HEK293 (cell line): ENCODE measurements at regions not wholly inside any gene's neighbourhood (a gene's known extent, or its start where the extent isn't known, plus 50 kb on each side); places are given as distances from the start of the nearest gene placed in this dataset.

Source experiments
- CTCF ChIA-PET: fragments of 350-600 bp; formaldehyde crosslinking; extraction: SDS; loops from one replicate; lab custom pipeline; 2021; ENCODE audit warnings: antibody characterized with exemption; lab: Yijun Ruan, JAX
- POLR2A ChIA-PET: fragments of 300-600 bp; formaldehyde crosslinking; extraction: SDS; loops from one replicate; lab custom pipeline; 2020; ENCODE audit warnings: antibody characterized with exemption, inconsistent platforms; lab: Yijun Ruan, JAX
- H3K27ac ChIP-seq: fragments of 200-500 bp; sonication (Bioruptor generic); 2 replicates; pipeline ENCODE4 v1.5.1; 2014; ENCODE audit warnings: low read depth, low read length, control low read depth, inconsistent platforms; ENCODE audit errors: extremely low read depth
- H3K36me3 ChIP-seq, 2 experiments: fragments of 200-500 bp in 1 of 2; sonication (Bioruptor generic) in 1 of 2; 1 replicate in 1 of 2; 2 replicates in 1 of 2; pipeline ENCODE4 v1.5.1; 2014 to 2017; ENCODE audit warnings: inconsistent platforms in 2 of 2, low read length in 2 of 2; ENCODE audit not compliant: control insufficient read depth in 2 of 2, insufficient read depth in 1 of 2
- H3K4me1 ChIP-seq: fragments of 200-500 bp; sonication (Bioruptor generic); 2 replicates; pipeline ENCODE4 v1.5.1; 2014; ENCODE audit warnings: mild to moderate bottlenecking, low read length, inconsistent platforms; ENCODE audit not compliant: control insufficient read depth, insufficient read depth
- H3K4me3 ChIP-seq: 2 replicates; pipeline ENCODE4 v1.5.1; 2011; ENCODE audit warnings: low read depth, mild to moderate bottlenecking, control low read depth, low read length, moderate library complexity
- H3K9me3 ChIP-seq: fragments of 200-500 bp; sonication (Bioruptor generic); 2 replicates; pipeline ENCODE4 v1.5.1; 2014; ENCODE audit warnings: low read depth, low read length, inconsistent platforms; ENCODE audit not compliant: control insufficient read depth, insufficient read depth
- GLIS2 ChIP-seq: fragments of 450-650 bp; formaldehyde crosslinking; IDR thresholded peaks from 2 replicates; pipeline ENCODE4 v1.5.1; 2016; ENCODE audit warnings: missing biosample characterization, missing genetic modification characterization
- IKZF3 ChIP-seq: fragments of 450-650 bp; IDR thresholded peaks from 2 replicates; pipeline ENCODE4 v1.5.0; 2018; ENCODE audit warnings: missing biosample characterization, mild to moderate bottlenecking, missing genetic modification characterization, moderate library complexity
- TCF7L2 ChIP-seq: IDR thresholded peaks from 2 replicates; pipeline ENCODE4 v1.6.1; 2011; ENCODE audit warnings: low read depth, mild to moderate bottlenecking, inconsistent platforms, low read length, moderate library complexity, borderline replicate concordance
- YY2 ChIP-seq: fragments of 450-650 bp; formaldehyde crosslinking; IDR thresholded peaks from 2 replicates; pipeline ENCODE4 v1.5.1; 2016; ENCODE audit warnings: missing biosample characterization, missing genetic modification characterization
- ZBTB26 ChIP-seq: fragments of 450-650 bp; formaldehyde crosslinking; optimal IDR thresholded peaks from 2 replicates; pipeline ENCODE3; 2016; ENCODE audit warnings: missing biosample characterization, mild to moderate bottlenecking, missing genetic modification characterization
- ZBTB44 ChIP-seq: fragments of 450-650 bp; IDR thresholded peaks from 2 replicates; pipeline ENCODE4 v1.5.1; 2018; ENCODE audit warnings: missing biosample characterization, mild to moderate bottlenecking, missing genetic modification characterization
- ZFP41 ChIP-seq: fragments of 450-650 bp; formaldehyde crosslinking; IDR thresholded peaks from 2 replicates; pipeline ENCODE4 v1.5.1; 2016; ENCODE audit warnings: missing biosample characterization, missing genetic modification characterization, borderline replicate concordance
- ZNF112 ChIP-seq: fragments of 450-650 bp; formaldehyde crosslinking; IDR thresholded peaks from 2 replicates; pipeline ENCODE4 v1.5.0; 2017; ENCODE audit warnings: missing biosample characterization, missing genetic modification characterization
- ZNF24 ChIP-seq: fragments of 450-650 bp; formaldehyde crosslinking; IDR thresholded peaks from 2 replicates; pipeline ENCODE4 v1.5.1; 2016; ENCODE audit warnings: missing biosample characterization, missing genetic modification characterization
- ZNF518A ChIP-seq: fragments of 450-650 bp; formaldehyde crosslinking; conservative IDR thresholded peaks from 2 replicates; pipeline ENCODE4 v1.5.1; 2016; ENCODE audit warnings: low read depth, missing biosample characterization, missing genetic modification characterization
- ZNF560 ChIP-seq: fragments of 450-650 bp; formaldehyde crosslinking; IDR thresholded peaks from 2 replicates; pipeline ENCODE4 v1.5.1; 2017; ENCODE audit warnings: missing biosample characterization, missing genetic modification characterization, borderline replicate concordance
- ZNF585B ChIP-seq: fragments of 450-650 bp; formaldehyde crosslinking; IDR thresholded peaks from 2 replicates; pipeline ENCODE4 v1.5.1; 2016; ENCODE audit warnings: missing biosample characterization, missing genetic modification characterization
- ZNF600 ChIP-seq: fragments of 450-650 bp; formaldehyde crosslinking; IDR thresholded peaks from 2 replicates; pipeline ENCODE4 v1.5.1; 2016; ENCODE audit warnings: missing biosample characterization, missing genetic modification characterization
- ZNF664 ChIP-seq: fragments of 450-650 bp; formaldehyde crosslinking; IDR thresholded peaks from 2 replicates; pipeline ENCODE4 v1.5.1; 2016; ENCODE audit warnings: missing biosample characterization, missing genetic modification characterization
- ZNF777 ChIP-seq: fragments of 450-650 bp; formaldehyde crosslinking; IDR thresholded peaks from 2 replicates; pipeline ENCODE4 v1.5.1; 2017; ENCODE audit warnings: missing biosample characterization, missing genetic modification characterization, borderline replicate concordance
- ZNF785 ChIP-seq: fragments of 450-650 bp; formaldehyde crosslinking; IDR thresholded peaks from 2 replicates; pipeline ENCODE4 v1.5.1; 2016; ENCODE audit warnings: missing biosample characterization, missing genetic modification characterization
- ZSCAN30 ChIP-seq: fragments of 450-650 bp; IDR thresholded peaks from 2 replicates; pipeline ENCODE4 v1.5.1; 2018; ENCODE audit warnings: missing biosample characterization, mild to moderate bottlenecking, missing genetic modification characterization, moderate library complexity
- TF ChIP-seq, protein P1 (sequence below): fragments of 450-650 bp; formaldehyde crosslinking; IDR thresholded peaks from 2 replicates; pipeline ENCODE4 v1.5.1; 2016; ENCODE audit warnings: missing biosample characterization, missing genetic modification characterization

- POLR2A ChIA-PET: no interaction called here
- H3K9me3 ChIP-seq: no peaks in the 10 kb centered on the region
- H3K27ac ChIP-seq: no peak overlapping the region
- H3K36me3 ChIP-seq: no peaks in the 10 kb centered on the region
- H3K4me1 ChIP-seq: peaks cover 8% of the 10 kb centered on the region
- no peak overlapping the region for H3K4me3 ChIP-seq
- CTCF ChIA-PET: no interaction called here
- no peak for TF ChIP-seq ZBTB44 (tag by site-specific recombination)
- no peak for TF ChIP-seq ZNF518A (tag by site-specific recombination)
- TF ChIP-seq TCF7L2: no peak
- TF ChIP-seq ZBTB26 (tag by site-specific recombination): no peak
- no peak for TF ChIP-seq GLIS2 (tag by site-specific recombination)
- no peak for TF ChIP-seq ZNF560 (tag by site-specific recombination)
- no peak for TF ChIP-seq ZNF600 (tag by site-specific recombination)
- no peak for TF ChIP-seq ZNF777 (tag by site-specific recombination)
- no peak for TF ChIP-seq ZSCAN30 (tag by site-specific recombination)
- no peak for TF ChIP-seq IKZF3 (tag by site-specific recombination)
- no peak for TF ChIP-seq ZNF785 (tag by site-specific recombination)
- TF ChIP-seq, protein P1, sequence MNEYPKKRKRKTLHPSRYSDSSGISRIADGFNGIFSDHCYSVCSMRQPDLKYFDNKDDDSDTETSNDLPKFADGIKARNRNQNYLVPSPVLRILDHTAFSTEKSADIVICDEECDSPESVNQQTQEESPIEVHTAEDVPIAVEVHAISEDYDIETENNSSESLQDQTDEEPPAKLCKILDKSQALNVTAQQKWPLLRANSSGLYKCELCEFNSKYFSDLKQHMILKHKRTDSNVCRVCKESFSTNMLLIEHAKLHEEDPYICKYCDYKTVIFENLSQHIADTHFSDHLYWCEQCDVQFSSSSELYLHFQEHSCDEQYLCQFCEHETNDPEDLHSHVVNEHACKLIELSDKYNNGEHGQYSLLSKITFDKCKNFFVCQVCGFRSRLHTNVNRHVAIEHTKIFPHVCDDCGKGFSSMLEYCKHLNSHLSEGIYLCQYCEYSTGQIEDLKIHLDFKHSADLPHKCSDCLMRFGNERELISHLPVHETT (tag by site-specific recombination): no peak
- TF ChIP-seq ZNF585B (tag by site-specific recombination): no peak
- TF ChIP-seq YY2 (tag by site-specific recombination): no peak
- TF ChIP-seq, all 188 proteins: peak for 0
Observed at GRCh38 chr20:4471221-4471620, 215.0 kb upstream of the PRNP start.

DNA sequence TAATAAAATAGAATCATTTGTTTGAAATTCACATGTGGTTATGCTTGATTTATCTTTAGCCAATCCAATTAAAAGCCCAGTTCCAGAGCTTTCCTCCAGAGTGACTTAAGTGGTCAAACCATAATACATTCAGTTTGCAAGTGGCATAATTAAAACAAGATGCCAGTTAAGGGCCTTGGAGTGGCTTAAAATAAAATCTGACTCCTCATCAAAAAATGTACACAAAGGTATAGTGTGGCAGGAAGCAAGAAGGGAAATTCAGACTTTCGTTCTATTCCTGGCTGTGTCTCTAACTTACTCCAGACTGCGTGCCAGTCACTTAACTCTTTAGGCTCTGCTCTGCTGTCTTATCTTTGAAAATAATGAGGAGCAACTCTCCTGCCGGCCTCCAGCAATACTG, 215.9 kb upstream of the PRNP start:
- ChIA-PET POLR2A (no interaction called here), CTCF (no interaction called here)

More for the DNA sequence above, 215.9 kb upstream of the PRNP start:
- Histone ChIP-seq H3K27ac (no peak overlapping the region), H3K4me3 (no peak overlapping the region), H3K9me3 (no peaks in the 10 kb centered on the region), H3K36me3 (no peaks in the 10 kb centered on the region), H3K4me1 (peaks cover 14% of the 10 kb centered on the region)
- TF ChIP-seq ZFP41: no peak
- no peak for TF ChIP-seq ZNF24 (tag by site-specific recombination)
- TF ChIP-seq YY2 (tag by site-specific recombination): no peak
- TF ChIP-seq ZNF112 (tag by site-specific recombination): no peak
- TF ChIP-seq ZNF664 (tag by site-specific recombination): no peak
